ENCODE measurements at regions not wholly inside any gene's neighbourhood (a gene's known extent, or its start where the extent isn't known, plus 50 kb on each side); places are given as distances from the start of the nearest gene placed in this dataset.

DNA sequence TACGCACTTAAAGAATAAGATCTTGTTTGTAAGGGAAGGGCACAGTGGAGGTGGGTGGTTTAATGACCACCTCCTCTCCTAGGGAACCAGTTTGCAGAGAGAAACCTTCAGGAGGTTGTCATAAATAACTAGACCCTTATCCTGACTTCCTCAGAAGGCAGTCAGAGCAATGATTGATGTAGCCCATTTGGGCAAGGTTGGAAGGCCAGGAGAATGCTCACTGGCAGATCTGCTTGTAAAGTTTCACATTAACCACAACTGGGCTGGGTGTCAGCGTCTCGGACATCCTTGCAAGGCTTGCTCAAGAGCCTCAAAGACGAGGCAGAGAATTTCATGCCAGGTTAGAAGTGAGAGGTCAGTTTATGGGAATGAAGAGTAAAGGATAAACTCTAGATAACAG is 87.6 kb upstream of the TRABD2B start:
- DNase-seq (ENCODE audit: low spot score) = no peak
- TF ChIP-seq, protein P1, sequence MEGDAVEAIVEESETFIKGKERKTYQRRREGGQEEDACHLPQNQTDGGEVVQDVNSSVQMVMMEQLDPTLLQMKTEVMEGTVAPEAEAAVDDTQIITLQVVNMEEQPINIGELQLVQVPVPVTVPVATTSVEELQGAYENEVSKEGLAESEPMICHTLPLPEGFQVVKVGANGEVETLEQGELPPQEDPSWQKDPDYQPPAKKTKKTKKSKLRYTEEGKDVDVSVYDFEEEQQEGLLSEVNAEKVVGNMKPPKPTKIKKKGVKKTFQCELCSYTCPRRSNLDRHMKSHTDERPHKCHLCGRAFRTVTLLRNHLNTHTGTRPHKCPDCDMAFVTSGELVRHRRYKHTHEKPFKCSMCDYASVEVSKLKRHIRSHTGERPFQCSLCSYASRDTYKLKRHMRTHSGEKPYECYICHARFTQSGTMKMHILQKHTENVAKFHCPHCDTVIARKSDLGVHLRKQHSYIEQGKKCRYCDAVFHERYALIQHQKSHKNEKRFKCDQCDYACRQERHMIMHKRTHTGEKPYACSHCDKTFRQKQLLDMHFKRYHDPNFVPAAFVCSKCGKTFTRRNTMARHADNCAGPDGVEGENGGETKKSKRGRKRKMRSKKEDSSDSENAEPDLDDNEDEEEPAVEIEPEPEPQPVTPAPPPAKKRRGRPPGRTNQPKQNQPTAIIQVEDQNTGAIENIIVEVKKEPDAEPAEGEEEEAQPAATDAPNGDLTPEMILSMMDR (IDR thresholded peaks at IDR 0.05; ENCODE audit: extremely low read depth, missing control alignments) = no peak

- no peak for DNase-seq (ENCODE audit: low spot score)
- TF ChIP-seq, protein P1 (IDR thresholded peaks at IDR 0.05; ENCODE audit: extremely low read depth, missing control alignments) = no peak
Measured at GRCh38 chr1:48082271-48082962, 85.2 kb upstream of the TRABD2B start.

DNA sequence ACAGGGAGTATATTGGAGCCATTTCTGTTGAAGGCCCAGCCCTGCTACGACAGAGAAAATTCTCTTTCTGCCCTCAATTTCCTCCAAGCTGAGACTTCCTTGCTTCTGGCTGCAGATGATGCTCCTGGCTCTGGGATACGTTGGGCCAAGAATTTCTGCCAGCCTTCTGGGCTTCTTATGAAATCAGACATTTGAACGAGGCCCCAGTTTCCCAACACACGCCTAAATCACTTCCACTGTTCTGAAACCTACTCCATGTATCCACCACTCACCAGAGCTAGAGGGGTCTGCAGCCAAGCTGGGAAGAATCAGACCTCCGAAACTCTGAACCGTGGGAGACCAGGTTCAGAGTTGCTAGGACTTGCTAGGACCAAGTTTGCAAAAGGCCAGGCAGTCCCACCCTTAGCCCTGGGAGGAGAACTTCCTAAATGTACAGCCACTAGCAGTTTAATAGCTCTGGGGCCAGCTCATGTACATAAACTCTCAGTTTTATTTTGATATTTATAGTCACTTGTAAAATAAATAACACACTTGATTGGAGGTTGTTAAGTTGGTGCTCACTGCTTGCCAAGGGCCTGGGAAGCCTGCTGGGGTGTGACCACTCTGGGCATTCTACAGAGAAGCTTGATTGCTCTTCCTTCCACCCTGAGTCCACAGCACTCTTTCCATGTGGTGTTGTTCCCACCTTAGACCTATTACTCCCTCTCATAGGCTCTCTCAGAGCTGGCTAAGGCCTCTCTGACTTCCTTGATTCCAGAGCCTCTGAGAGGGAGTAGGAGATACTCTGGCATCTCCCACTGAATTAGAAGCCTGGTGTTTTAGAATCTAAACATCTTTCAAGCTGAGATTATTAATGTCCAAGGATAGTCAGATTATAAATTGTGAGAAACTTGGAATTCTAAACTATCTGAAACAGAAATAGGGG is 83.4 kb upstream of the TRABD2B start:
- TF ChIP-seq, protein P1 (IDR thresholded peaks at IDR 0.05; ENCODE audit: extremely low read depth, missing control alignments) = no peak
- DNase-seq (ENCODE audit: low spot score) = no peak

DNA sequence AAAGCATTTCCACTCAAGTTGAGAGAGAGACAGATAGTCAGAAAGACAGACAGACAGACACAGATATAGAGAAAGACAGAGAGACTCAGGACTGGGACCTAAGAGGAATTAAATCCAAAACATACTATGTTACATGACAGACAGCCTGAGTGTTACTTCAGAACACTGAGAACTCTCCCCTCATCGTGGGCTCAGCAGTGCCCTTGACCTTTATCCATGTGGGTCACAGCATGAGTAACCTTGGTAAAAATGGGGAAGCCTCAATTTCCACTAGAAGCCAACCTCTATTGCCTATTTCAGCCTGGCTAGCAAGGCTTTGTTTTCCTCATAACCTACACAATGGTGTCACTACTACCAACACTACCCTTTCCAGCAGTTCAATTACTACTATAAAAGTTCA is 81.9 kb upstream of the TRABD2B start:
- DNase-seq (ENCODE audit: low spot score) = no peak
- TF ChIP-seq, protein P1 (IDR thresholded peaks at IDR 0.05; ENCODE audit: extremely low read depth, missing control alignments) = no peak

DNA sequence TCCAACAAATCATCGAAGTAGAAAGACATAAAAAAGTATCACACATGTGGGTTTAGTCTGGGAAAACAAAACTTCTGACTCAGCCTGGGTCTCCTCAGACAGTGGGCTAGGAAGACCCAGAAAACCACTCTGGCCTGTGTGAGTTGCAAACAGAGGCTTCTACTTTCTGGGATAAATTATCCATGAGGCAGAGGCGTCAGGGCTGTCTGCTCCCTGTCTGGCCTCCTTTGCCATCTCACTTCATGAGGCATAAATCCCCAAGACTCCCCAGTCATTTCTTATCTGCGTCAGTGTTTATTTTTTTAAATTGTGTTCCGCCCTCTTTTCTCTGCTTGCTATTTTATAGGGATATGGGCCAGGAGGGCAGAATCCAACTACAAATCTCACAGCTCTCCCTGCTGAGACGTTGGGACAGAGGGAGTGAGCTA is 80.6 kb upstream of the TRABD2B start:
- TF ChIP-seq, protein P1 (IDR thresholded peaks at IDR 0.05; ENCODE audit: extremely low read depth, missing control alignments) = no peak
- no peak for DNase-seq (ENCODE audit: low spot score)

GRCh38 chr1:48076017-48076416 is 78.8 kb upstream of the TRABD2B start:
- TF ChIP-seq, protein P1 (IDR thresholded peaks at IDR 0.05; ENCODE audit: extremely low read depth, missing control alignments) = no peak
- no peak for DNase-seq (ENCODE audit: low spot score)
